ENCODE measurements at regions not wholly inside any gene's neighbourhood (a gene's known extent, or its start where the extent isn't known, plus 50 kb on each side); places are given as distances from the start of the nearest gene placed in this dataset.

- no peak for DNase-seq
These were observed 259.3 kb downstream of the DCDC2C start for GRCh38 chr2:3962719-3963118.

DNA sequence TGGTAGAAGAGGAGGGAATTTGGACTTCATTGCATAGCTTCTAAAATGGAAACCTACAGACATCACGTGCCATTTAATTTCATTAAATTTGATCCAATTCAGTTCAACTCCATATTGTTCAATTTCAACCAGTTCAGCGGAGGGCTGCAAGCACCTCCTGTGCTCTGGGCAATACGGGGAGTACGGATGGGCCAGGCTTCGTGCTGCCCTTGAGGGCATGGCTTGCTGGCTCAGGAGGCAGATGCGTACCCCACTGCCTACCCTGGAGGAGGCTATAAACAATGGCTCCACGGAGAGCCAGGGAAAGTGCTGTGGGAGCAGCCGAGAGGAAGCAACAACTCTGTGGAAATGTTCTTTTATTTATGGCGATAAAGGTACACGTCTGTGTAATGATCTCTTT, 261.8 kb downstream of the DCDC2C start:
- DNase-seq = no peak

GRCh38 chr2:3965953-3966352, 262.6 kb downstream of the DCDC2C start:
- no peak for DNase-seq

- no peak for DNase-seq
These were observed 263.1 kb downstream of the DCDC2C start for GRCh38 chr2:3966470-3966869.

- no peak for DNase-seq
These were observed 265.4 kb downstream of the DCDC2C start for GRCh38 chr2:3968736-3969135.

DNA sequence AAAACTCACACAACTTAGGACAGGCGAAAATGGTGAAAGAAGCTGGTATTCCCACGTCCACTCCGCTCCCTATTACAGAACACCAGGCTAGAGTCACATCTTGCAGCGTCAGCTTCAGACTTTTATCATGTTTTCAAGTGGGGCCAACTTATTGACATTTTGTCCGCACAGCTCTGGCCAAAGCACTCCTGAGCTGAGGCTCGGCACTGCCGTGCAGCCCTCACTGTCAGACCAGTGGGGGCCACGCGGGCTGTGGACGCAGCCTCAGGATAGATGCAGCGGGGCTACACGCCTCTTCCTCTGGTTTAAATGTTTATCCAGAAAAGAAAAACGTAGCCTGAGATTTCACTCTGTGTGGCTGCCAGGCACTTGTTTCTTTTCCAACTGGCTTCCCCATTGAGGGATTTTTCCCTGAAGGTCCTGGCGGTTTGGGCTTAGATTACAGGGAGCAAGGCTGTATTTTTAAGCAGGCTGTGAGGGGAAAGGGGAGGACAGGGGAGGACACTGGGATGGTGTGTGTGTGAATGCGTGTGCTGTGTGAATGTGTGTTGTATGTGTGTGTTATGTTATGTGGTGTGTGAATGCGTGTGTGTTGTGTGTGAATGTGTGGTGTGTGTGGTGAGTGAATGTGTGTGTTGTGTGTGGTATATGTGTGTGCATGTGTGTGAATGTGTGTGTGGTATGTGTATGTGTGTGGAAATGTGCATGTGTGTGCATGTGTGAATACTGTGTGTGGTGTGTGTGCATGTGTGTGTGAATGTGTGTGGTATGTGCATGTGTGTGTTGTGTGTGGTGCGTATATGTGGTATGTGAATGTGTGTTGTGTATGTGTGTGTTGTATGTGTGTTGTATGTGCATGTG, 267.6 kb downstream of the DCDC2C start:
- no peak for DNase-seq

GRCh38 chr2:3971652-3972192, 268.3 kb downstream of the DCDC2C start:
- no peak for DNase-seq

DNA sequence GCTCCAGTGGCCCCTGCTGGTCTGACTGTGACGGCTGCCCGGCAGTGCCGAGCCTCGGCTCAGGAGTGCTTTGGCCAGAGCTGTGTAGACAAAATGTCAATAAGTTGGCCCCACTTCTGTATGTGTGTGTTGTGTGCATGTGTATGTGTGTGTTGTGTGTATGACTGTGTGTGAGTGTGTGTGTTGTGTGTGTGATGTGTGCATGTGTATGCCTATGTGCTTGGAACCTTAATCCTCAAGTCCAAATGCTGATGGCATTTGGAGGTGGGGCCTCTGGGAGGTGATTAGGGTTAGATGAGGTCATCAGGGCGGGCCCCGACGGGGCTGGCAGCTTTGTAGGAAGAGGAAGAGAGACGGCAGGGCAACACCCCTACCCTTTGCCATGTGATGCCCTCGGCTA, 269.0 kb downstream of the DCDC2C start:
- peak; percentile 6 for DNase-seq

DNA sequence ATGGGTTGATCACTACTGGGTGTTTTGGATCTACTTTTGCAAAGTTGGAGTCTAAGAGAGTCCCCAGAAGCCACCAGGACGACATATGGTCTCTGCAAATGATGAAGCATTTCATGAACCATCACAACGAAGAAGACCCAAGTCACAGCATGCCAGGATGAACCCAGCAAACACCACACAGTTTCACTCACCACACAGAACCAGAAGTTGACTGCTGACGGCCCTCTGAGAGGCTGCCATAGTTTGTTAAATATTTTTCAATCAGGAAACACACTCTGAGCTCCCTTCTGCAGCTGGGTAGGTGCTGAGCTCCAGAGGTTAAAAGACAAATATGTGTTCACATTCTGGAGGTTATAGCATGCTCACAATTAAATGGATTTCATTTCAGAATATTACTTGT, 271.4 kb downstream of the DCDC2C start:
- no peak for DNase-seq

GRCh38 chr2:3981446-3981987, 278.1 kb downstream of the DCDC2C start:
- DNase-seq = no peak

- DNase-seq = no peak
These were observed 278.8 kb downstream of the DCDC2C start for GRCh38 chr2:3982160-3982559.

DNA sequence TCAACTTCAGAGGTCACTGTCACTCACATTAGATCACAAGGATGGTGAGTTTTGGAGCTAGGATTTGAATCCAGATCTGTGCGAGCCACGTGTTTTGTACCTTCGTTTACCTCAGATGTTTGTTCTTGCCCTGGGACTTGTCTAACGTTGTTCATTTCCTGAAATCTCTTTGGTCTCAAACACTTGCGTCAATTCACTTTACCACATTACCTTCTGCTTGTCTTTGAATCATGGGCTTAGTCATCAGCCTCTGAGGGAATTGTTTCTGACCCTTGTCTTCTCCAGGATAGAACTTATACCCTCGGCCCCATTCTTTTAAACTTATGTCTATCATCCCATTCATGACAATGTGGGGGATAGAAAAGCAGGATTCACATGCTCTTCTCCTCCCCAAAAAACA, 282.7 kb downstream of the DCDC2C start:
- DNase-seq = no peak

GRCh38 chr2:3986530-3987258, 283.3 kb downstream of the DCDC2C start:
- no peak for DNase-seq

DNA sequence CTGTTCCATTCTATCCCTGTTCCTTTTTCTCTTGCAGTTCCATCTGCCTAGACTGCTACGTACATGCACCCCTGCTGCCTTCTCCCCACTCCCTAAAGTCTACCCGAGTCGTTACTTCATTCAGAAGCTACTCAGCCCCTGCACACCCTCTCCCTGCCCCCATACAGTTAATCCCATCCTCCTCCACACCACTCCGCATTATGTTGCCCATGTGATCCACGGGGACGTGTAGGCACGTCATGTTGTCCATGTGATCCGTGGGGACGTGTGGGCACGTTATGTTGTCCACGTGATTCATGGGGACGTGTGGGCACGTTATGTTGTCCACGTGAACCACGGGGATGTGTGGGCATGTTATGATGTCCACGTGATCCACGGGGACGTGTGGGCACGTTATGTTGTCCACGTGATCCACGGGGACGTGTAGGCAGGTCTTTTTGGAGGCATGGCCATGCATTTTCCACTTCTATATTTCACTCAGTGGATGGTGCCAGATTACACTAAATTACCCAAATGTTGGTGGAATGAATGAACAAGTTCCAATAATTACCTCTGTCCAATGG, 299.5 kb downstream of the DCDC2C start:
- DNase-seq = no peak

DNA sequence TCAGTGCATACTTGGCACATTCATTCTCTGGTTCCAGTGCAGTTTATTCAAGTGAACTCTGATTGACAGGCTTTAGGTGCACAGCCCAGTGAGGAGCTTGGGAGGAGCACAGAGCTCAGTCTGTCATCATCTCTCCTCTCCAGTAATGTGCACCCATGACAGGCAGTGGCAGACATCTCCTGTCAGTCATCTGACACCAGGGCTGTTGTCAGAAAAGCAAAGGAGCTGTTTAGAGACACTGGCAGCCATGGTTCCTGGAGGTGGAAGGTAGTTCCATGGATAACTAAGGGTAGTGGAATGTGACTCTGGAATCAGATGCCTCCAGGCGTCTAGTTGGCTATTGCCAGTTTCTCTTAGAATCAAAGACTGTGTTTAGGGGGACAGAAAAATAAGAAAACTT, 308.8 kb downstream of the DCDC2C start:
- DNase-seq = no peak

DNA sequence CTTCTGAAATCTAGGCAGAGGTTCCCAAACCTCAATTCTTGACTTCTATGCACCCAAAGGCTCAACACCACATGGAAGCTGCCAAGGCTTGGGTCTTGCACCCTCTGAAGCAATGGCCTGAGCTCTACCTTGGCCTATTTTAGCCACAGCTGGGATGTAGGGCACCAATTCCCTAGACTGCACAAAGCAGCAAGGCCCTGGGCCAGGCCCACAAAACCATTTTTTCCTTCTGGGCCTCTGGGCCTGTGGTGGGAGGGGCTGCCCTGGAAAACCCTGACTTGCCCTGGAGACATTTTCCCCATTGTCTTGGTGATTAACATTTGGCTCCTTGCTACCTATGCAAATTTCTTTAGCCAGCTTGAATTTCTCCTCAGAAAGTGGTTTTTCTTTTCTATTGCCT, 315.2 kb downstream of the DCDC2C start:
- no peak for DNase-seq

DNA sequence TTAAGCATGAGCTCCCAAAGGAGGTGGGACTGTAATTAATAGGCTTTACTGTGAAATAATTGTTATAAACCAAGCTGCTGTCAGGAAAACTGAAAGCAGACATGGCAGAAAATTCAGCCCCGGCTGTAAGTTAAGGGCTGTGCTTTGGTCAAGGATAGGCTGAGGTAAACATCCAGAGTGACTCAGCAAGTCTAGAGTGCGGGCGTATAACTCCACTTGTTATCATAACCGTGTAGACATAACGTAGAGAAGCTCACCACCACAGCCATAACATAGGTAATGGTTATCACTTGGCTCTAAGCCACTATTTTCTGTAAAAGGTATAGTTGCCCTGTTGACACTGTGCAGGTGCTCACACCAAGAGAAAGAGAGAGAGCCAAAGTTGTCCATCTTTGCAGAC, 316.8 kb downstream of the DCDC2C start:
- DNase-seq = no peak

- DNase-seq = no peak
These were observed 317.3 kb downstream of the DCDC2C start for GRCh38 chr2:4020649-4021048.

- no peak for DNase-seq
These were observed 321.2 kb downstream of the DCDC2C start for GRCh38 chr2:4024605-4025004.

DNA sequence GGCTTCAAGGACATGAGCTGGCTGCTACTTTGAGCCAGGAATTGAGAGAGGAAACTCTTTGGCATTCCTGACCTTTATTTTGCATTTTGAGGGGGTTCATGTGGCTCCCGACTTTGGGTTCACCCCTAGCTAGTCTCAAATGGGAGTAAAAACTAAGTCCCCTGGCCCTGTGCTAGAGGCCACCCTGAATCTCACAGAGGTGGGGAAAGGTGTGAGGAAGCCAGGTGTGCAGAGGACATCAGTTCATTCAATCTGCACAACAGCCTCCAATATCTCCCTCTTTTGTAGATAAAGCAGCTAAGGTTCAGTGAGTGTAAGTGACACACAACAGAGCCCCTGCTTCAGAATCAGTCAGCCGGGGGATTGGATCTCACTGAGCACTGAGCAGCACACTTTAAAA, 325.7 kb downstream of the DCDC2C start:
- DNase-seq = no peak

GRCh38 chr2:4039896-4040295, 336.5 kb downstream of the DCDC2C start:
- DNase-seq = no peak

DNA sequence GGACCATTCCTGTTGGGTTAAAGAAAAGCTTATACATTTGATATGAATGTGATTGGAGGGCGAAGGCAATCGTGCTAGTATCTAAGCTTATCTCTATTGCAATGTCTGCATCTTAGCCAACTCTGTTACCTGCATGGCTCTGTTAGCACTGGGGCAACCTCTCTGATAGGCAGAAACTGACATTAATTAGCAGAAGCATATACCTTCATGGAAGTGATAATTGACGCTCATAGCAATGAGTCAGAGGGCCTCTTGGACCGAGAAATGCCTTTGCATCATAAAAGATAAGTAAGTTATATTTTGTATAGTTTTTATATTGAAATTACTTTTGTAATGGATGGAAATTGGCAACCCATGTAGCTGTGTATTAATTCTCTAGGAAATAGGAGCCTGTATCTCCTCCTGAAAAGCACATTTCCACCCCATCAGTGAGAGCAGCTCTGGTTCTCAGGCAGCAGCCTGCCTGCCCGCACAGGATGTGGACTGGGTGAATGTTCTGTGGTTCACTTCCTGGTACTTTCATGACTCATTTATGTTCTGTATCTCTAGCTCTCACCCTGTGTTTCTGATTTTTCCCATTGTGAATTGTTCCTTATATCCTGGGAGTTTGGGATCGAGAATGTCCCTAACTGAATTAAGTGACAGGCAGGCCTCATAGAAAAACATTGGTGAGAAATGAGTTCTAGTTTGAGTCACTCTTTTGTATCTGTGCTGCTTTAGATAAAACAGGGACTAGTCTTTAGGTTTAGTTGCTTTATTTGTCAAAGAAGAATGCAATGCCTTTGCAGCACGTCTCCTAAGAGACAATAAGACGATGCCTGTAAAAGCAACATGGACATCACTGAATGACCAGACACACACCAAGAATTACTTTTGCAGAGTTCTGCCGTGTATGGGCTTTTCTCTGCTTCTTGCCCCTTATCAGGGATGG, 344.9 kb downstream of the DCDC2C start:
- peak; percentile 43 for DNase-seq

Measured in hematopoietic multipotent progenitor cell treated with erythropoietin and hydrocortisone succinate and interleukin-3 and kit ligand, for 4 days (in vitro differentiated cells).